ENCODE measurements at regions not wholly inside any gene's neighbourhood (a gene's known extent, or its start where the extent isn't known, plus 50 kb on each side); places are given as distances from the start of the nearest gene placed in this dataset.

- Histone ChIP-seq H4K20me1 (replicated peaks; ENCODE audit: control insufficient read depth, extremely low read depth, insufficient read depth, low read length) (no peaks in the 10 kb centered on the region), H3K4me2 (ENCODE audit: insufficient read depth, low read length) (peak overlapping the region; percentile 5), H2AFZ (ENCODE audit: low read depth, low read length) (peak overlapping the region; percentile 2), H3K79me2 (ENCODE audit: control insufficient read depth, insufficient read depth, low read length) (no peaks in the 10 kb centered on the region), H3K9me1 (replicated peaks; ENCODE audit: control insufficient read depth, extremely low read depth, insufficient read depth, low read length) (no peaks in the 10 kb centered on the region), H3K4me3 (replicated peaks in 1 of 3; ENCODE audit: insufficient read depth in 1 of 3, low read depth in 1 of 3, low read length in 3 of 3) (no peak overlapping the region), H3K36me3 (ENCODE audit: control insufficient read depth in 2 of 2, extremely low read depth in 1 of 2, insufficient read depth in 2 of 2, low read length in 2 of 2) (no peaks in the 10 kb centered on the region), H3K4me1 (ENCODE audit: control insufficient read depth, extremely low read depth, insufficient read depth, low read length) (peaks cover 25% of the 10 kb centered on the region), H3K27me3 (ENCODE audit: control insufficient read depth in 2 of 2, insufficient read depth in 2 of 2, low read length in 2 of 2) (no peaks in the 10 kb centered on the region), H3K27ac (ENCODE audit: insufficient read depth, low read depth, low read length) (peak overlapping the region; percentile 32), H3K9me3 (replicated peaks; ENCODE audit: control insufficient read depth, insufficient read depth, low read length) (no peaks in the 10 kb centered on the region), H3K9ac (replicated peaks; ENCODE audit: extremely low read depth, insufficient read depth, low read length) (no peak overlapping the region)
- peak; percentile 96 for DNase-seq (ENCODE audit: low read depth, low spot score)
- FAIRE-seq = peak; percentile 77
- ChIA-PET POLR2A (no interaction called here), CTCF (interaction anchor here (1.3 kb wide), 1 partner anchor 112 kb away, joined by 3 read pairs; no protein-coding TSS in a partner anchor)
- no TSS peak for BruUV-seq (replicated peaks)
- TF ChIP-seq JUN (IDR thresholded peaks at IDR 0.05; ENCODE audit: borderline replicate concordance, insufficient read depth, insufficient read length, low read depth) (peak; percentile 72), CTCF (IDR thresholded peaks at IDR 0.05; ENCODE audit: extremely low read depth in 1 of 2, insufficient read depth in 1 of 2, low read depth in 1 of 2, low read length in 2 of 2) (no peak), GATA2 (IDR thresholded peaks at IDR 0.05; ENCODE audit: insufficient read depth, insufficient read length, low read depth, low read length) (peak; percentile 71), MYC (IDR thresholded peaks at IDR 0.05; ENCODE audit: low read depth, low read length) (no peak), FOS (IDR thresholded peaks at IDR 0.05; ENCODE audit: borderline replicate concordance, insufficient read depth, low read length) (peak; percentile 92), MAX (IDR thresholded peaks at IDR 0.05; ENCODE audit: insufficient read depth, insufficient read length) (no peak), POLR2A (IDR thresholded peaks at IDR 0.05; ENCODE audit: low read depth, low read length) (no peak), POLR2AphosphoS5 (IDR thresholded peaks at IDR 0.05; ENCODE audit: insufficient read depth, low read depth, low read length) (peak; percentile 50)
- intact Hi-C loops (cut with micrococcal nuclease) (no loop called here), dilution Hi-C loops (cut with MboI; ENCODE audit: extremely low pct_ligation_motif_present, low sequenced_read_pairs) (loop anchor here (25.0 kb wide), 1 partner anchor 240 kb away; no protein-coding TSS in a partner anchor)
These were observed 84.1 kb downstream of the GPR88 start for GRCh38 chr1:100622037-100622436.

All from endothelial cell of umbilical vein (primary cell).